ENCODE measurements at regions not wholly inside any gene's neighbourhood (a gene's known extent, or its start where the extent isn't known, plus 50 kb on each side); places are given as distances from the start of the nearest gene placed in this dataset.

DNA sequence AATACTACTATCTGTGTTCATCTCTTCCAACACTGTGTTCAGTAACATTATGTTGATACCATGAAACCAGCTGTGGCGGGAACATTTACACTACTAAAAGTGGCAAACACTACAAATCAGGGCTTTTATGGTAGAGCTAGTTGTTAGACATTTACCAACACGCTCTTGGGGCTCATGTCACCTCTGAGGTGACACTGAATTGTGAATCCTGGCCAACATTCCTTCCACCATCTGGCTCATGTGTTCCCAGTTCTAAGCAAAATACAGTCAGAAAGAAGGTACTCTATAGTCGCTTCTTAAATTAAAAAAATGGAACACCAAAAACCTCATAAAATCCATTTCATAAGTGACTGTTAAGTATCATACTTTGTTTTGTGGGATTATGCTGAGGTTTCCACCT, 436.6 kb downstream of the FUT8 start:
- H4K20me1 ChIP-seq (ENCODE audit: control insufficient read depth, extremely low read depth, insufficient read depth, low read length), result no peaks in the 10 kb centered on the region
- no peak overlapping the region for H3K4me2 ChIP-seq (ENCODE audit: extremely low read depth, insufficient read depth, low read length)
- no peak overlapping the region for H3K4me3 ChIP-seq (replicated peaks in 1 of 4; ENCODE audit: control extremely low read depth in 1 of 4, insufficient read depth in 1 of 4, low read depth in 3 of 4, low read length in 4 of 4)
- DNase-seq (ENCODE audit: low read depth in 2 of 2), result no peak
- H3K27me3 ChIP-seq (ENCODE audit: control insufficient read depth, insufficient read depth, low read length), result no peaks in the 10 kb centered on the region
- H3K36me3 ChIP-seq (ENCODE audit: control insufficient read depth, insufficient read depth, low read length), result no peaks in the 10 kb centered on the region
- no peaks in the 10 kb centered on the region for H3K79me2 ChIP-seq (ENCODE audit: control insufficient read depth, insufficient read depth, low read length)
- H3K9ac ChIP-seq (ENCODE audit: insufficient read depth, low read length), result no peak overlapping the region
- H3K4me1 ChIP-seq (ENCODE audit: control insufficient read depth, extremely low read depth, insufficient read depth, low read length), result no peaks in the 10 kb centered on the region
- H2AFZ ChIP-seq (ENCODE audit: low read length), result no peak overlapping the region
- H3K27ac ChIP-seq (ENCODE audit: insufficient read depth, low read length), result no peak overlapping the region
- no peaks in the 10 kb centered on the region for H3K9me3 ChIP-seq (ENCODE audit: control insufficient read depth, insufficient read depth, low read depth, low read length)
- no peak for TF ChIP-seq EZH2 (IDR thresholded peaks at IDR 0.05; ENCODE audit: low read length, missing control alignments)
- TF ChIP-seq, protein P1, sequence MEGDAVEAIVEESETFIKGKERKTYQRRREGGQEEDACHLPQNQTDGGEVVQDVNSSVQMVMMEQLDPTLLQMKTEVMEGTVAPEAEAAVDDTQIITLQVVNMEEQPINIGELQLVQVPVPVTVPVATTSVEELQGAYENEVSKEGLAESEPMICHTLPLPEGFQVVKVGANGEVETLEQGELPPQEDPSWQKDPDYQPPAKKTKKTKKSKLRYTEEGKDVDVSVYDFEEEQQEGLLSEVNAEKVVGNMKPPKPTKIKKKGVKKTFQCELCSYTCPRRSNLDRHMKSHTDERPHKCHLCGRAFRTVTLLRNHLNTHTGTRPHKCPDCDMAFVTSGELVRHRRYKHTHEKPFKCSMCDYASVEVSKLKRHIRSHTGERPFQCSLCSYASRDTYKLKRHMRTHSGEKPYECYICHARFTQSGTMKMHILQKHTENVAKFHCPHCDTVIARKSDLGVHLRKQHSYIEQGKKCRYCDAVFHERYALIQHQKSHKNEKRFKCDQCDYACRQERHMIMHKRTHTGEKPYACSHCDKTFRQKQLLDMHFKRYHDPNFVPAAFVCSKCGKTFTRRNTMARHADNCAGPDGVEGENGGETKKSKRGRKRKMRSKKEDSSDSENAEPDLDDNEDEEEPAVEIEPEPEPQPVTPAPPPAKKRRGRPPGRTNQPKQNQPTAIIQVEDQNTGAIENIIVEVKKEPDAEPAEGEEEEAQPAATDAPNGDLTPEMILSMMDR (conservative IDR thresholded peaks at IDR 0.05 in 1 of 2, IDR thresholded peaks at IDR 0.05 in 1 of 2; ENCODE audit: low read depth in 1 of 2, low read length in 2 of 2), result no peak

DNA sequence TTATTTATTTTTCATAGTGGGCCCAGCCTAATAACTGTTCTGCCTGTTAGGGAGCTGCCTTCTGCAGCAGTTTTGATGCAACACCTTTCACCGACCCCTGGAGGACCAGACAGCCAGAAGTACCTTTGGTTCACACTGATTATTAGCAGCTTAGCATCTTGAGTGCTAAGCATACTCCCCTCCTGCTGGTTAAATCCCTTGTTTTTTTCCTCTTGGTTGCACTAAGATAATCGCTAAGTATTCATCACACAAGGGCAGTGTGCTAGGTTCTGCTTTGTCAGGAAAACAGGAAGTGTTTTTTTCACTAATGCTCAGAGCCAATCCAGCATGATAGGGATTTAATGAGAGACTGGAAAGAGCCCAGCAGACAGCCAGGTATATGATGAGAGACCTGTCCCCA, 437.0 kb downstream of the FUT8 start:
- Histone ChIP-seq H3K4me1 (ENCODE audit: control insufficient read depth, extremely low read depth, insufficient read depth, low read length) (no peaks in the 10 kb centered on the region), H3K9me3 (ENCODE audit: control insufficient read depth, insufficient read depth, low read depth, low read length) (no peaks in the 10 kb centered on the region), H3K4me3 (replicated peaks in 1 of 4; ENCODE audit: control extremely low read depth in 1 of 4, insufficient read depth in 1 of 4, low read depth in 3 of 4, low read length in 4 of 4) (no peak overlapping the region), H4K20me1 (ENCODE audit: control insufficient read depth, extremely low read depth, insufficient read depth, low read length) (no peaks in the 10 kb centered on the region), H3K4me2 (ENCODE audit: extremely low read depth, insufficient read depth, low read length) (no peak overlapping the region), H3K36me3 (ENCODE audit: control insufficient read depth, insufficient read depth, low read length) (no peaks in the 10 kb centered on the region), H3K79me2 (ENCODE audit: control insufficient read depth, insufficient read depth, low read length) (no peaks in the 10 kb centered on the region), H3K27ac (ENCODE audit: insufficient read depth, low read length) (no peak overlapping the region), H2AFZ (ENCODE audit: low read length) (no peak overlapping the region), H3K9ac (ENCODE audit: insufficient read depth, low read length) (no peak overlapping the region), H3K27me3 (ENCODE audit: control insufficient read depth, insufficient read depth, low read length) (no peaks in the 10 kb centered on the region)
- TF ChIP-seq, protein P1 (conservative IDR thresholded peaks at IDR 0.05 in 1 of 2, IDR thresholded peaks at IDR 0.05 in 1 of 2; ENCODE audit: low read depth in 1 of 2, low read length in 2 of 2), result no peak
- TF ChIP-seq EZH2 (IDR thresholded peaks at IDR 0.05; ENCODE audit: low read length, missing control alignments), result no peak
- no peak for DNase-seq (ENCODE audit: low read depth in 2 of 2)

DNA sequence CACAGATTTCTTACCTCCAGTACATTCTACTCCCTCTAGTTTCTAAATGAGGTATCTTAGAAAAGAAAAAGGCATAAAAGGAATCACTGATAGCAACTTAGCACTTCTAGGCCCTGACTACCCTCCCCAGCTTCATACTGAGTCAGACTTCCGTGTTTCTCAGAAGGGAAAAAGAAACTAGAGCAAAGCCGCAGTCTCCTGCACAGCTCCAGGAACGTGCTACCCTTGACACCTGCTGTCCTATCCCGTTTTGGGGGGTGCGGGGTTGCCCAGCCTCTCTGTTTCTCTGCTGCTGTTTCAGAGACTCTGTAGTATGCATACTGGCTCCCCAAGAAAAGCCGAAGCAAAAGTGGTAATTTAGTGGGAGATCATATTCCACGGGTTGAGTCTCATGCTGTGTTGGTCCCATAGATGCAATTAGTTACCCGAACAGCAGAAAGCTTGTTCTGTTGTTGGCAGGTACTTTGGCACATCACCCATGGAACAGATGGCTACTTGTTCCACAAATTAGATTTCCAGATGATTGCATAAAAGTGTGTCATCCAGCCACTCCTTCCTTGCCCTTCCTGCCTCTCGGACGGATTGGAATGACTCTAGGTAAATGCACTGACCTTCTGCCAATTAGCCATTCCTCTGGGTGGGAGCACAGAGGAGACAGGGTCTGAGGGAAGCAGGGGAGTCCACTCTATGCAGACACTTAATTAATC, 438.1 kb downstream of the FUT8 start:
- no peak overlapping the region for H3K9ac ChIP-seq (ENCODE audit: insufficient read depth, low read length)
- no peak overlapping the region for H3K4me2 ChIP-seq (ENCODE audit: extremely low read depth, insufficient read depth, low read length)
- H3K27ac ChIP-seq (ENCODE audit: insufficient read depth, low read length), result no peak overlapping the region
- TF ChIP-seq EZH2 (IDR thresholded peaks at IDR 0.05; ENCODE audit: low read length, missing control alignments), result no peak
- TF ChIP-seq, protein P1 (conservative IDR thresholded peaks at IDR 0.05 in 1 of 2, IDR thresholded peaks at IDR 0.05 in 1 of 2; ENCODE audit: low read depth in 1 of 2, low read length in 2 of 2), result no peak
- H3K4me3 ChIP-seq (replicated peaks in 1 of 4; ENCODE audit: control extremely low read depth in 1 of 4, insufficient read depth in 1 of 4, low read depth in 3 of 4, low read length in 4 of 4), result no peak overlapping the region
- no peaks in the 10 kb centered on the region for H3K36me3 ChIP-seq (ENCODE audit: control insufficient read depth, insufficient read depth, low read length)
- no peaks in the 10 kb centered on the region for H4K20me1 ChIP-seq (ENCODE audit: control insufficient read depth, extremely low read depth, insufficient read depth, low read length)
- no peaks in the 10 kb centered on the region for H3K9me3 ChIP-seq (ENCODE audit: control insufficient read depth, insufficient read depth, low read depth, low read length)
- H3K4me1 ChIP-seq (ENCODE audit: control insufficient read depth, extremely low read depth, insufficient read depth, low read length), result no peaks in the 10 kb centered on the region
- no peaks in the 10 kb centered on the region for H3K79me2 ChIP-seq (ENCODE audit: control insufficient read depth, insufficient read depth, low read length)
- DNase-seq (ENCODE audit: low read depth in 2 of 2), result no peak
- H3K27me3 ChIP-seq (ENCODE audit: control insufficient read depth, insufficient read depth, low read length), result no peaks in the 10 kb centered on the region
- H2AFZ ChIP-seq (ENCODE audit: low read length), result no peak overlapping the region

Measured in fibroblast of lung (primary cell).